ENCODE measurements at regions not wholly inside any gene's neighbourhood (a gene's known extent, or its start where the extent isn't known, plus 50 kb on each side); places are given as distances from the start of the nearest gene placed in this dataset.

DNA sequence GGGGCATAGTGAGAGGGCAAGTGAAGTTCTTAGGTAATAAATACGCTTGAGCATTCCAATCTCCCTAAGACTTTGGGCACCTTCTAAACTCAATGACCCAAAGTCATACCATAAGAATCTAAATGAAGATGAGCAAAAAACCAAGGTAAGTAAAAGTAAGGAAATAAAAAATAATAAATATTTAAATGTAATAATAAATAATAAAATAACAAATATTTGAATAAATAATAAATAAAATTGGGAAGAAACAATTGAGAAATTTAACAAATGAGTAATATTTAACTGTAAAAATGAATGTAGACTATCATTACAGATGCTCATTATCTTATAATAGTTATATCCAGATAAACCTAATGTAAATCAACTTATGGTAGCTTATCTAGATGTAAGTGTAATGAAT is 391.7 kb downstream of the WDR72 start:
- TF ChIP-seq POLR2A (IDR thresholded peaks at IDR 0.05), result no peak
- no peak for TF ChIP-seq POLR2AphosphoS5 (IDR thresholded peaks at IDR 0.05)
